H9 (cell line): ENCODE measurements at regions not wholly inside any gene's neighbourhood (a gene's known extent, or its start where the extent isn't known, plus 50 kb on each side); places are given as distances from the start of the nearest gene placed in this dataset.

Experiments used
- DNase-seq: peaks from one replicate; pipeline ENCODE4 v3.0.0-alpha.2; 2017
- H2AFZ ChIP-seq: one replicate; pipeline ENCODE4 v1.6.1; 2013; ENCODE audit warnings: mild to moderate bottlenecking, low read length, control low read depth, moderate library complexity
- H2AK5ac ChIP-seq: 2 replicates; pipeline ENCODE4 v1.6.1; 2013; ENCODE audit warnings: low read length, control low read depth, mixed read lengths; ENCODE audit not compliant: insufficient read length
- H2BK120ac ChIP-seq: one replicate; pipeline ENCODE4 v1.6.1; 2013; ENCODE audit warnings: low read depth, mild to moderate bottlenecking, low read length, control low read depth, inconsistent platforms; ENCODE audit not compliant: poor library complexity, severe bottlenecking
- H2BK12ac ChIP-seq: 2 replicates; pipeline ENCODE4 v1.6.1; 2013; ENCODE audit warnings: low read length, control low read depth, mixed read lengths, low read depth; ENCODE audit not compliant: insufficient read length
- H2BK15ac ChIP-seq: 2 replicates; pipeline ENCODE4 v1.6.1; 2013; ENCODE audit warnings: low read depth, low read length, control low read depth
- H2BK20ac ChIP-seq: one replicate; pipeline ENCODE4 v1.6.1; 2013; ENCODE audit warnings: low read depth, mild to moderate bottlenecking, low read length, control low read depth, inconsistent platforms; ENCODE audit not compliant: poor library complexity, severe bottlenecking
- H2BK5ac ChIP-seq: 2 replicates; pipeline ENCODE4 v1.6.1; 2013; ENCODE audit warnings: low read length, control low read depth, mixed read lengths; ENCODE audit not compliant: insufficient read length
- H3K14ac ChIP-seq: 2 replicates; pipeline ENCODE4 v1.6.1; 2013; ENCODE audit warnings: low read length, control low read depth; ENCODE audit not compliant: insufficient read depth
- H3K18ac ChIP-seq: 2 replicates; pipeline ENCODE4 v1.6.1; 2013; ENCODE audit warnings: low read depth, mild to moderate bottlenecking, mixed read lengths, low read length, control low read depth; ENCODE audit not compliant: insufficient read length
- H3K23ac ChIP-seq: 2 replicates; pipeline ENCODE4 v1.6.1; 2013; ENCODE audit warnings: low read length, control low read depth, mixed read lengths, low read depth; ENCODE audit not compliant: insufficient read length
- H3K23me2 ChIP-seq: 2 replicates; pipeline ENCODE4 v1.6.1; 2013; ENCODE audit warnings: low read depth, mild to moderate bottlenecking, mixed read lengths, low read length, control low read depth; ENCODE audit not compliant: insufficient read length, poor library complexity, severe bottlenecking
- H3K27ac ChIP-seq: 2 replicates; pipeline ENCODE4 v1.5.1; 2013; ENCODE audit warnings: low read length, control low read depth, mixed read lengths, low read depth; ENCODE audit not compliant: insufficient read length
- H3K27me3 ChIP-seq: 2 replicates; pipeline ENCODE4 v1.6.1; 2013; ENCODE audit warnings: low read length, control low read depth, inconsistent platforms; ENCODE audit not compliant: insufficient read depth
- H3K4ac ChIP-seq: 2 replicates; pipeline ENCODE4 v1.6.1; 2013; ENCODE audit warnings: low read depth, mild to moderate bottlenecking, control low read depth, inconsistent platforms, low read length, moderate library complexity
- H3K4me1 ChIP-seq: 2 replicates; pipeline ENCODE4 v1.6.1; 2013; ENCODE audit warnings: low read length, control low read depth, inconsistent platforms; ENCODE audit not compliant: insufficient read depth
- H3K4me2 ChIP-seq: 2 replicates; pipeline ENCODE4 v1.6.1; 2013; ENCODE audit warnings: low read length, control low read depth, mixed read lengths; ENCODE audit not compliant: insufficient read length, insufficient read depth
- H3K56ac ChIP-seq: 2 replicates; pipeline ENCODE4 v1.6.1; 2013; ENCODE audit warnings: low read depth, mild to moderate bottlenecking, mixed read lengths, low read length, control low read depth; ENCODE audit not compliant: insufficient read length
- H3K79me1 ChIP-seq: 2 replicates; pipeline ENCODE4 v1.6.1; 2013; ENCODE audit warnings: low read depth, mild to moderate bottlenecking, moderate library complexity, low read length, control low read depth, inconsistent platforms; ENCODE audit not compliant: insufficient read depth, poor library complexity, severe bottlenecking
- H3K79me2 ChIP-seq: 2 replicates; pipeline ENCODE4 v1.6.1; 2013; ENCODE audit warnings: low read length, control low read depth, inconsistent platforms; ENCODE audit not compliant: insufficient read depth
- H3K9ac ChIP-seq: 2 replicates; pipeline ENCODE4 v1.6.1; 2013; ENCODE audit warnings: low read length, control low read depth, mixed read lengths; ENCODE audit not compliant: insufficient read length; ENCODE audit errors: extremely low read depth
- H3K9me3 ChIP-seq: one replicate; pipeline ENCODE4 v1.6.1; 2013; ENCODE audit warnings: low read depth, low read length, inconsistent platforms; ENCODE audit not compliant: control insufficient read depth
- H3T11ph ChIP-seq: one replicate; pipeline ENCODE4 v1.6.1; 2013; ENCODE audit warnings: mild to moderate bottlenecking, low read length, control low read depth, inconsistent platforms
- H4K20me1 ChIP-seq: one replicate; pipeline ENCODE4 v1.6.1; 2013; ENCODE audit not compliant: control insufficient read depth, insufficient read length, insufficient read depth
- H4K5ac ChIP-seq: 2 replicates; pipeline ENCODE4 v1.6.1; 2013; ENCODE audit warnings: low read depth, mild to moderate bottlenecking, mixed read lengths, low read length, control low read depth; ENCODE audit not compliant: insufficient read length
- H4K8ac ChIP-seq: replicated peaks from 2 replicates; pipeline ENCODE4 v1.6.1; 2013; ENCODE audit warnings: low read length, control low read depth, mixed read lengths, low read depth; ENCODE audit not compliant: insufficient read length
- H4K91ac ChIP-seq: 2 replicates; pipeline ENCODE4 v1.6.1; 2013; ENCODE audit warnings: low read depth, mild to moderate bottlenecking, moderate library complexity, mixed read lengths, low read length, control low read depth; ENCODE audit not compliant: insufficient read length
- H3K27ac Mint-ChIP-seq, 3 experiments: 2 replicates in 2 of 3; 3 replicates in 1 of 3; pipeline ENCODE4 v1.8.0; 2020 to 2021; ENCODE audit warnings: mixed read lengths in 3 of 3, mild to moderate bottlenecking in 1 of 3, moderate library complexity in 1 of 3
- H3K27me3 Mint-ChIP-seq: 2 replicates; pipeline ENCODE4 v1.8.0; 2021; ENCODE audit warnings: low read depth, mild to moderate bottlenecking, moderate library complexity, mixed read lengths
- H3K36me3 Mint-ChIP-seq, 3 experiments: 2 replicates in 2 of 3; 3 replicates in 1 of 3; pipeline ENCODE4 v1.8.0; 2020 to 2021; ENCODE audit warnings: low read depth in 3 of 3, mixed read lengths in 3 of 3; ENCODE audit not compliant: insufficient read depth in 1 of 3
- H3K4me1 Mint-ChIP-seq, 2 experiments: 2 replicates each; pipeline ENCODE4 v1.8.0; 2020; ENCODE audit warnings: mixed read lengths in 2 of 2
- H3K4me3 Mint-ChIP-seq, 2 experiments: 2 replicates in 1 of 2; 3 replicates in 1 of 2; pipeline ENCODE4 v1.8.0; 2020 to 2021; ENCODE audit warnings: mild to moderate bottlenecking in 2 of 2, mixed read lengths in 2 of 2, moderate library complexity in 1 of 2
- H3K9me3 Mint-ChIP-seq, 2 experiments: 2 replicates in 1 of 2; 3 replicates in 1 of 2; pipeline ENCODE4 v1.8.0; 2020; ENCODE audit warnings: mild to moderate bottlenecking in 2 of 2, mixed read lengths in 2 of 2, moderate library complexity in 1 of 2
- CTCF ChIP-seq: fragments of 200-600 bp; sonication (generic); conservative IDR thresholded peaks from 3 replicates; pipeline ENCODE4 v1.8.0; 2021; ENCODE audit warnings: antibody characterized with exemption, mild to moderate bottlenecking
- WGBS: extraction: QIAGEN DNeasy Blood & Tissue Kit; methylation state at CpG from one replicate; pipeline ENCODE4 v1.1.7; 2013; ENCODE audit warnings: missing lambda C conversion rate, low lambda C conversion rate, mixed read lengths; ENCODE audit not compliant: insufficient read length; ENCODE audit errors: extremely low coverage; 5-methylcytosine and 5-hydroxymethylcytosine counted together

GRCh38 chr22:47563406-47564157 is 801.1 kb downstream of the TBC1D22A start:
- H3K9me3 Mint-ChIP-seq, result peaks cover 49 to 99% of the 10 kb centered on the region in 2 experiments

More at GRCh38 chr22:47563406-47564157, 801.1 kb downstream of the TBC1D22A start:
- Histone ChIP-seq H2AK5ac (no peak overlapping the region), H3K14ac (no peak overlapping the region), H2BK20ac (no peak overlapping the region), H2BK12ac (no peak overlapping the region), H4K8ac (no peak overlapping the region), H4K20me1 (no peaks in the 10 kb centered on the region), H3K56ac (no peak overlapping the region), H3K4me2 (no peak overlapping the region), H3K79me1 (no peaks in the 10 kb centered on the region), H3K18ac (no peak overlapping the region), H4K91ac (no peak overlapping the region), H3K23ac (no peak overlapping the region), H2AFZ (no peak overlapping the region), H3K4ac (no peak overlapping the region), H3K27me3 (no peaks in the 10 kb centered on the region), H3K9ac (no peak overlapping the region), H2BK5ac (no peak overlapping the region), H3K23me2 (no peaks in the 10 kb centered on the region), H3K27ac (no peak overlapping the region), H3K9me3 (peaks cover 82% of the 10 kb centered on the region), H2BK120ac (no peak overlapping the region), H4K5ac (no peak overlapping the region), H3T11ph (no peak overlapping the region), H3K79me2 (no peaks in the 10 kb centered on the region), H3K4me1 (no peaks in the 10 kb centered on the region), H2BK15ac (no peak overlapping the region)
- H3K36me3 Mint-ChIP-seq, result peaks cover 6 to 53% (median 33%) of the 10 kb centered on the region in 3 experiments; a peak in 6 of 7 replicates
- H3K27me3 Mint-ChIP-seq, result peaks cover 9% of the 10 kb centered on the region
- no peak for DNase-seq
- H3K4me3 Mint-ChIP-seq, result no peak overlapping the region
- no CpG with 5 or more reads among the region's 21 CpGs for WGBS
- no peaks in the 10 kb centered on the region for H3K4me1 Mint-ChIP-seq
- no peak for TF ChIP-seq CTCF
- no peak overlapping the region for H3K27ac Mint-ChIP-seq
